Activated CD4-positive, alpha-beta T cell treated with anti-CD3 and anti-CD28 coated beads, Interleukin-2, Interleukin-6, amounts not matched to agents 100 ng/mL and 50 ng/mL, durations not matched to agents 16 hours and 8 hours (primary cell): ENCODE measurements at regions not wholly inside any gene's neighbourhood (a gene's known extent, or its start where the extent isn't known, plus 50 kb on each side); places are given as distances from the start of the nearest gene placed in this dataset.
A peak's percentile ranks its signal among the peaks of the same experiment; 100 is the strongest.

Experiments
- DNase-seq: peaks from one replicate; pipeline ENCODE4 v3.0.0-alpha.2; 2020

DNA sequence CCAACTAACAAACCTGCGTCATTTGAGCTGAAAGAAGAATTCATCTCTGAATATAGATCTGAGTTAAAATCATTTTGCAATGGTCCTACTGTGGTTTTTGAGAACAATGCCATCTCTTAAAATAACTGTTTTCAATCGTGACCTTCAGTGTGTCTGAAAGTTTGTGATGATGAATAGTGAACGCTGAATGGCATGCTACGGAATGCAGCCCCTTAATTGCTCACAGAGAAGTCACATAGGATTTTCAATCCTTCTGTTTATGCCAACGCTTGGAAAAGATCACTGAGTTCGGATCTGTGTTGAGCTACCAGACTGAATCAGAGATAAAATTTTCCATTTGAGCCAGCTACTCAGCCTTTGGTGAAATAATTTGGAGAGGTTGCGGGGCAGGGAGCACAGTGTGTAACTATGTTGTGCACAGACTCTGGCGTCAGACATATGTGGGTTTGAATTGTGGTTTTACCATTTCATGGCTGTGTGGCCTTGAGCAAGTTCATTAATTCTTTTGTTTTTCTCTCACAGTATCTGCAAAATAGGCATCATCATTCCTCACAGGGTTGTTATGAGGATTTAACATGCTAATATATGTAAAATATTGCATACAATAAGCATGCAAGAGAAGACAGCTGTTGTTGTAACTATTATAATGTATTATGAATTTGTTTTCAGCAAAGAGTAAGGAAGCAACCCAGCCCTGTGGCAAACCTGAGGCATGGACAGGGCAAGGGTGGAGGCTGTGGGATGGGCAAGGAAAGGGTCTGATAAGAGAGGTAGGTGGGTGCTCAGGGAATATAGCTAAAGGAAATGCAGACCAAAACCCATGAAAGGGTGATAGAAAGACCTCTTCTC is 679.9 kb downstream of the KCNA4 start:
- DNase-seq = no peak

GRCh38 chr11:29334776-29335130 is 682.1 kb downstream of the KCNA4 start:
- no peak for DNase-seq

DNA sequence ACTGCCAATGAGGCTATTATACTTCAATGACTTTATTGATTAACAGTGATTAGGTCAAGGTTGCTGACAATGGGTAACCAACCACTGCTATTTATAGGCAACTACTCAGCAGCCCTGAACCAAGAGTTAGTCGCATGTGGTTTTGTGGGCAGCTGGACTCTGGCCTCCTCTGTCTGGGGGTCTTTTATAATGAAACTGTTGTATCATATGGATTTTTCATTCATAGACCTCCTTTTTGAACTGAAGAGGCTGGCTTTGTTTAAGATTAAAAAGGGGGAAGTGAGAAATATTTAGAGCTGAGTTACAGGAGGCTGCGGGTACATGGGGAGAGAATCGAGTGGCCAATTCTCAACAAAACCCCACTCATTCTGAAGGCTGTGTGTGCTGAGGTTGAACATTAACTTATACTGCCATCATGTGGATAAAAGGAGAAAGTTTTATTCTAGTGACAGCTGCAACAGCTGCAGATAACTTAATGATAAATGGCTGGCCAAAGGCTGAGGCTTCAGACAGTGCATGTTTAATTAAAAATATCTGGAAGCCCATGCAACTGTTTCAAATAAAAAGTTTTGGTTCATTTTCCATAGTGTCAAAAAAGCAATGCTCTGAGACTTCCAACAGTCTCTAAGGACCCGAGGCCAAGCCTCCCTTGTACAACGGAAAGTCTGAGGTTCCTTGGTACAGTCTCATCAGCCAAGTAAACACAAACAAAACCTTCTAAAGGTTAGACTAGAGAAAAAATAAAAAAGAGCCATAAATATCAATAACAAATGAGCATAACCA is 682.6 kb downstream of the KCNA4 start:
- peak; percentile 8 for DNase-seq

- no peak for DNase-seq
Measured at GRCh38 chr11:29331451-29332010, 685.3 kb downstream of the KCNA4 start.

- DNase-seq = no peak
Measured at GRCh38 chr11:29328961-29329441, 687.8 kb downstream of the KCNA4 start.

DNA sequence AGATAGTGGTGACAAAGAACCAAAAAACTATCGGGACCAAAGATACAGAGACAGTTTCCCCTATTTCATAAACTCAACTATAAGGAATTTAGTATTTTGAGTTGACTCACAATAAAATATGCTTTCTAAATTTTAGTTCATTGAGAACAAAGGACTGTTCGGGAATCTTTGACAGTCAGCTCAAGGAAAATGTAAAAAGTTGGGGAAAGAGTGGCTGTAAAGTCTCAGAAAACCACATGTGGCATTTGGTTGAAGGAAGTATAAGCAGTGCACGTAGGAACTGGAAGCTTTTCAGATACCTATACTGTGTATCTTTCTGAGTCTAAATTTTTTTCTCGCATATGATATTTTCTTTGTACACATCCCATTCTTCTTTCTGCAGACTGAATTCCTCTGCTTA is 688.9 kb downstream of the KCNA4 start:
- no peak for DNase-seq

DNA sequence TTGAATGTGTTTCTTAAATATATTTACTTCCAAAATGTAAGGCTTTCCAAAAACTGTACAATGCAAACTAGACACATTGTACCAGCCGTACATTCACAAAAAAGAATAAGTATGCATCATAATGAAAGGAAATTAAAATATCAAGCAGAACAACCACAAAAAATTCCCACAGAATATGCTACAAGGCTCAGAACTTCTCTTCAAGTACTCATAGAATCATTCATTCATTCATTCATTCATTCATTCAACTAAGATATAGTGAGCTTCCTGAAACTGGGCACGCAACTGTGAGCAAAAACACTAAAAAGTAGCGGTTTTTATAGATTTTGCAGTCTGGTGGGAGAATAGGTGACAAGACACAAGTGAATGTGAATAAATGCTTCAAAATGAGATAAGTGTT is 690.1 kb downstream of the KCNA4 start:
- DNase-seq = no peak

- no peak for DNase-seq
Measured at GRCh38 chr11:29324328-29324727, 692.5 kb downstream of the KCNA4 start.

- DNase-seq = no peak
Measured at GRCh38 chr11:29321293-29322132, 695.3 kb downstream of the KCNA4 start.

DNA sequence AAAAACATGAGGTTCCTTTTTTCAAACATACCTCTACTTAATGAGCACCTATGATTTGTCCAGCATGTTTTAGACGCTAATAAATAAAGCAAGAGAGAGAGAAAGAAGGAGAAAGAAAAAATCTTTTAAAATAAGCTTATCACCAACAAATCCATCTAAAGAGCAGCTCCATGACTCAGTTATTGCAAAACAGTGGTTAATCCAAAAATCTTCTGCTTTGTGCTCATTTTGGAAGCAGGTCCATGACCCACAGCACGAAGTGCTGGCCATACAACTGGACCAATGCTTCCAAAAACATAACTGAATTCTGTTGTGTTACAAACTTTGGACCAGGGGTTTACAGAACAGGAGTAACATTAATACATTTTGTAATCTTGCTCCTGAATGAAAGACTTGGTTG is 696.6 kb downstream of the KCNA4 start:
- no peak for DNase-seq

GRCh38 chr11:29319210-29319609 is 697.6 kb downstream of the KCNA4 start:
- no peak for DNase-seq

DNA sequence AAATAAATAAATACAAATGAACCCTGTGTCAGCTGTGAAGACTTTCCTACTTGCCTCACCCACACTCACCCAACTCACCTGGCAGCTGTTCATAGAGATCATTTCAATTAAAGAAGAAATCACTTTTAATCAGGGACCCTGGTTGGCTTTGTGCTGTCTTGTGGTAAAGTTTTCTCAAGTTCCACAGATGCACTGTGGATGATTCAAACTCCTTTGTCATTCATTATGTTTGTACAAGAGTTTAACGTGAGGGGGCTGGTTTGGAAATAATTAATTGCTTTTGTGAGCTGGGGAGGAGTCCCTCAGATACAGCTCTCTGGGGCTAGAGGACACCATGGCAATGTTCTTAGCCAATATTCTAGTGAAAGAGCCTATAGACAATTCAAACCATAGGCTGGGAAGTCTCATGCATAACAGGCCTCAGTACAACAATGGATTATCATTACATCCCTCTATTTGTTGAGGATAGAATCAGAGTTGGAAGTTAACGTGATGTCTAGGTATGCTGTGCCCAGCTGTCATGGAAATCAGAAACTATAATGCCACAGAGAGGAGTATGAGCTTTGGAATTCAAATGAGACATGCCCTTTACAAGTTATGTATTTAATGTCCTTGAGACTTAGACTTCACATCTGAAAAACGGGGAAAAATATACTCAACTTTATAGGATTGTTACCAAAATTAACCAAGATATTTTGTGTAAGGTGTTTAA is 698.5 kb downstream of the KCNA4 start:
- DNase-seq = no peak

- no peak for DNase-seq
Measured at GRCh38 chr11:29317694-29318093, 699.1 kb downstream of the KCNA4 start.

- DNase-seq = no peak
Measured at GRCh38 chr11:29315275-29315674, 701.6 kb downstream of the KCNA4 start.

- DNase-seq = no peak
Measured at GRCh38 chr11:29314211-29314610, 702.6 kb downstream of the KCNA4 start.

- DNase-seq = no peak
Measured at GRCh38 chr11:29312812-29313211, 704.0 kb downstream of the KCNA4 start.

GRCh38 chr11:29310725-29311342 is 706.0 kb downstream of the KCNA4 start:
- DNase-seq = no peak

DNA sequence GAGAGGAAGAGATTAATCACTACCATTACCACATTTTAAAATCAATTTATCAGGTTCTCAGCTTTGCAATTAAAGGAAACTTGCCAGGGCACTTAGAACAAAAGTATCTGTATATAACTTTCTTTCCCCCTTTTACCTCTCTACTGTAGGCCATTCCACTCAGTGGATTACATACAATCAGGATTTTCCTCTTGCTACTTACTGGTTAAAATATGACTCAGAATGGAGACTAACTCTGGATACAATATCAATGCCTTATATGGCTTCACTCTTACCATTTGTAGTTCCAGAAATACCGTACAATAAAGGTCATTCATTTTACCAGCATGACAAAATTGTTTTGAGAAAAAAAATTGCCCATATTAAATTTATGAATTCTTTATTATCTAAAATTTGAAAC is 706.8 kb downstream of the KCNA4 start:
- no peak for DNase-seq

- DNase-seq = no peak
Measured at GRCh38 chr11:29306527-29306926, 710.3 kb downstream of the KCNA4 start.

GRCh38 chr11:29305456-29306232 is 711.2 kb downstream of the KCNA4 start:
- no peak for DNase-seq

DNA sequence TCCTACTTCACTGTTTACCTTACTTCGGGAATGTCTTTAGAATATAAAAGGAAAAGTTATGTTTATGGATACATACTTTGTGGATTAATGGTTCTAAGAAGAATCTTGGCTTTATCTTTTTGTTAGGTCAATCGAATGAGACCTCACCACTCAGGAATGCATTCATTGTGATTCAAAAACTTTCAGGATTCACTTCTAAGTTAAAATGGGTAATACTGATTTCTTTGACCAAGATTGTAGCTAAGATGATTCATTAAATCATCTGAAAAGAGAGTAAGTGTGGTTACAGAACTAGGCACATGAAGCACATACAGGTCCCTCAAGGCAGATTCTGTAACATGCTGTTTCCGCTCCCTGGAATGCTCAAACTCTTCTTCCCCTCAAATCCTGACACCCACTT is 716.4 kb downstream of the KCNA4 start:
- no peak for DNase-seq
